ENCODE measurements at regions not wholly inside any gene's neighbourhood (a gene's known extent, or its start where the extent isn't known, plus 50 kb on each side); places are given as distances from the start of the nearest gene placed in this dataset.

GRCh38 chr5:133828722-133829121, 139.7 kb downstream of the C5orf15 start:
- no peak for TF ChIP-seq CTCF (IDR thresholded peaks at IDR 0.05)
- TF ChIP-seq POLR2A (IDR thresholded peaks at IDR 0.05), result no peak

All from thyroid gland (tissue), 4 donors.